ENCODE measurements at regions not wholly inside any gene's neighbourhood (a gene's known extent, or its start where the extent isn't known, plus 50 kb on each side); places are given as distances from the start of the nearest gene placed in this dataset.

GRCh38 chr18:45317948-45318640, 297.2 kb upstream of the SLC14A2 start:
- DNase-seq: no peak

GRCh38 chr18:45320724-45321123, 294.6 kb upstream of the SLC14A2 start:
- H3K27me3 ChIP-seq (ENCODE audit: control insufficient read depth, insufficient read depth, low read length): no peaks in the 10 kb centered on the region
- no peak overlapping the region for H3K4me3 ChIP-seq (ENCODE audit: insufficient read depth, low read depth, low read length)
- DNase-seq: no peak
- H3K36me3 ChIP-seq (replicated peaks; ENCODE audit: control insufficient read depth, insufficient read depth, low read length): no peaks in the 10 kb centered on the region

More at GRCh38 chr18:45317948-45318640, 297.2 kb upstream of the SLC14A2 start:
- Histone ChIP-seq H3K27me3 (ENCODE audit: control insufficient read depth, insufficient read depth, low read length) (no peaks in the 10 kb centered on the region), H3K36me3 (replicated peaks; ENCODE audit: control insufficient read depth, insufficient read depth, low read length) (no peaks in the 10 kb centered on the region), H3K4me3 (ENCODE audit: insufficient read depth, low read depth, low read length) (no peak overlapping the region)

- no peaks in the 10 kb centered on the region for H3K36me3 ChIP-seq (replicated peaks; ENCODE audit: control insufficient read depth, insufficient read depth, low read length)
- DNase-seq: no peak
- no peaks in the 10 kb centered on the region for H3K27me3 ChIP-seq (ENCODE audit: control insufficient read depth, insufficient read depth, low read length)
- H3K4me3 ChIP-seq (ENCODE audit: insufficient read depth, low read depth, low read length): no peak overlapping the region
Observed at GRCh38 chr18:45321520-45321919, 293.8 kb upstream of the SLC14A2 start.

DNA sequence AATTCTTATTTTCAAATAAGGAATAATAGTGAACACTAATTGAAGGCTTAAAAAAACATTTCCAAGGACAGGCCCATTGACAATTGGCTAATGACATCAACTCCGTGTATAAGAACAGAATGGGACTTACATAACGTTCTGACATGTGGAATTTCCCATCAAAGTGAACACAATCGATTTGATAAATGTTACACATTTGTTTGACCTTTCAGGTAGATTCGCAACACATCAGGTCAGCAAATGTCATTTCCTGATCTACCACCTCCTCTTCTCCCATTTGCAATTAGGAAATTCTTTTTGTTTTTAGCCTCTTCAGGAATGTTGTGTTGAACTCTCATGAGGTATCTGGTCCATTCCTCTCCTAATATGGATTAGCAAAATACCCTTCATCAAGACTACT, 292.9 kb upstream of the SLC14A2 start:
- no peak for DNase-seq
- Histone ChIP-seq H3K36me3 (replicated peaks; ENCODE audit: control insufficient read depth, insufficient read depth, low read length) (no peaks in the 10 kb centered on the region), H3K27me3 (ENCODE audit: control insufficient read depth, insufficient read depth, low read length) (no peaks in the 10 kb centered on the region), H3K4me3 (ENCODE audit: insufficient read depth, low read depth, low read length) (no peak overlapping the region)

DNA sequence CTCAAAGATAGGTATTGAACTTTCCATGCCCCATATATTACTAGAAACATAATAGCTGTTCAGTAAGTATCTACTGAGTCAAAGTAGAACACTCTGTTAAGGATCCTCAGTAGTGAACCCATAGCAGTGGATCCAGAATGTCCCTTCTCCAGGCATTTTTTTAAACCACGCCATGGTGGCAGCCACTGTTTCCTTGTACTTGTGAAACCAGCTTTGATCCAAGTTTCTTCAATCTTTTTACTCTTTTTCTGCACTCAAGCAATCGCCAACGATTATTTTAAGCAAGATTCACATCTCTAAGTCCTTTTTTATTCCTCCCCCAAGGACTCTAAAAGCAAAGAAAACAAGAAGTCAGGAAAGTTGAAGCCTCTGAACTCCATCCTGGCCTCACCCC, 291.2 kb upstream of the SLC14A2 start:
- DNase-seq: no peak
- Histone ChIP-seq H3K36me3 (replicated peaks; ENCODE audit: control insufficient read depth, insufficient read depth, low read length) (no peaks in the 10 kb centered on the region), H3K27me3 (ENCODE audit: control insufficient read depth, insufficient read depth, low read length) (no peaks in the 10 kb centered on the region), H3K4me3 (ENCODE audit: insufficient read depth, low read depth, low read length) (no peak overlapping the region)

DNA sequence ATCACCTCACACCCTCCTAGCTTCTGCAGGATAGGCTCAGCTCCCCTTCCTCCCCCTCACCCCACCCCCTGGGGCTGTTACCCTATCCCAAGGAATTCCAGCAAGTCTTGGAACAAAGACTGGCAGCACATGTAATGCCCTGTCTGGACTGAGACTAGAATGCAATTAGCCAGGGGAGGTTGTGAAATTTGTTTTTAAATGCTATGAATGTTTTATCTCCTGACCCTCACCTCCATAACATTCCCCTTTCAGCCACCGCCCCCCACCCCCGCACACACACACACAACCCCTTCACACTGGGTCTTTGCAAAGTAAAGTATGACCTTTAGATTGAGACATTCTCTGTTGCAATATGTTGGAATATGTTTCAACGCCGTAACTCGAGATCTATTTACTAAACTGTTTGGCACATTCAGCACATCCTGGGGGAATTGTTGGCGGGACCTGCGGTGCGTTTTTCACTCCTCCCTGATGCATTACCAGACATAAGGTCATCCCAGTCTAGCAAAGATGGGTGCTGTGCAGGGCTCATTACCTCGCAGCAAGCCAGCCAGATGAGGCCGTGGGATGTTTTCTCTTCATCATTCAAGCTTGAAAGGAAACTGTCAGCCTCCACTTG, 290.7 kb upstream of the SLC14A2 start:
- Histone ChIP-seq H3K4me3 (ENCODE audit: insufficient read depth, low read depth, low read length) (no peak overlapping the region), H3K36me3 (replicated peaks; ENCODE audit: control insufficient read depth, insufficient read depth, low read length) (no peaks in the 10 kb centered on the region)
- peak; percentile 52 for DNase-seq

DNA sequence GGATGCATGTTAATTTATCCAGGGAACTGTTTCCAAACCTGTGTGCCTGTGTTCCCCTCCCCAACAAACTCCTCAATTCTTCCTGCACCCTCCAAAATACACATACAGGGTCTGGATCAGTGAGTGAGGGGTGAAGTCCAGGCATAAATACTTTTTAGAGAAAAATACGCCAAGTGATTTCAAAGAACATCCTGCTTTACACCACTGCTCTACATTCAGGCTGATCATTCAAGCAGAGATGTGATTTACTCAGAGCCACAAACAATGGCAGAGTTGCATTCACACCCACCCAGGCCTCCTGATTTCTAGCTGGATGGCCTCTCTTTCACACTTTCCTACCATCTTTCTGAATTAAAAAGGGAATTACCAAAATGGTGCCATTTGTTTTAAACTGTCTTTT, 289.5 kb upstream of the SLC14A2 start:
- Histone ChIP-seq H3K36me3 (replicated peaks; ENCODE audit: control insufficient read depth, insufficient read depth, low read length) (no peaks in the 10 kb centered on the region), H3K27me3 (ENCODE audit: control insufficient read depth, insufficient read depth, low read length) (no peaks in the 10 kb centered on the region), H3K4me3 (ENCODE audit: insufficient read depth, low read depth, low read length) (no peak overlapping the region)
- no peak for DNase-seq

More for the DNA sequence above, 290.7 kb upstream of the SLC14A2 start:
- H3K27me3 ChIP-seq (ENCODE audit: control insufficient read depth, insufficient read depth, low read length): no peaks in the 10 kb centered on the region

DNA sequence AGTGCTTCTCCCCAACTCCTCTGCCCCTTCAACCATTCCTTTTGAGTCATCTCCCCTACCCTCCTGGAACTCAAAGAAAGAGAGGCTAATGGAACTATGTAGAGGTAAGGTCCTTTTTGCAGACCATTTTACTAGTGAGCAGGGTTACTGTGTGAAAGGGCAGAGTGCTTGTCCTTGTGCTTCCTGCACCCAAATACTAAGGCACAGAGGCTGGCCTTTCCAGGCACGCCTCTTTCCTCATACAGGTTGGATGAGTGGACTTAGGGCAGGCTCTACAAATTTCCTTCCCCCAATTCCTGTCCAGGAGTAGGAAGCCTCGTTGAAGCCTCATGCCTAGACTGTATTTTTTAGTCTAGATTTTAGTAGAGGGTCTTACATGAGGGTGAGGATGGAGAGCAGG, 288.8 kb upstream of the SLC14A2 start:
- no peak for DNase-seq
- no peaks in the 10 kb centered on the region for H3K27me3 ChIP-seq (ENCODE audit: control insufficient read depth, insufficient read depth, low read length)
- H3K4me3 ChIP-seq (ENCODE audit: insufficient read depth, low read depth, low read length): no peak overlapping the region
- H3K36me3 ChIP-seq (replicated peaks; ENCODE audit: control insufficient read depth, insufficient read depth, low read length): no peaks in the 10 kb centered on the region

GRCh38 chr18:45328296-45328695, 287.0 kb upstream of the SLC14A2 start:
- no peak for DNase-seq
- Histone ChIP-seq H3K4me3 (ENCODE audit: insufficient read depth, low read depth, low read length) (no peak overlapping the region), H3K36me3 (replicated peaks; ENCODE audit: control insufficient read depth, insufficient read depth, low read length) (no peaks in the 10 kb centered on the region), H3K27me3 (ENCODE audit: control insufficient read depth, insufficient read depth, low read length) (no peaks in the 10 kb centered on the region)

DNA sequence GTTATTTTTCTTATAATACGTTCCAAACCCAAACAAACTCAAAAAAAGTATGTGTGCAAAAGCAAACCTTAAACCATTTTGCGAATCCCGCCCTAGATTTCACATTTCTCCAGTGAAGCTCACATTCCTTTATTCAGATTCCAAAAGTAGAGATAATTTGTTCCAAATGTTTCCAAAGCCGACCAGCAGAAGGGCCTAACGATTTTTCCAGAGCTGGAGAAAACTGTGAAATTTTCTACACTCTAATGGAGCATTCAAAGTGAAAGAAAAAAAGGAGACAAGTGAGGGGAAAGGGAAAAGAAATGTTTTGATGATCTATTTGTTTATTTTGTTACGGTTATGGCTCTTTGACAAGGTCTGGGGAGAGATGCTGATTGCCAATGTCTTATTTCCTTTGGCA, 286.5 kb upstream of the SLC14A2 start:
- no peaks in the 10 kb centered on the region for H3K36me3 ChIP-seq (replicated peaks; ENCODE audit: control insufficient read depth, insufficient read depth, low read length)
- H3K27me3 ChIP-seq (ENCODE audit: control insufficient read depth, insufficient read depth, low read length): no peaks in the 10 kb centered on the region
- H3K4me3 ChIP-seq (ENCODE audit: insufficient read depth, low read depth, low read length): no peak overlapping the region
- DNase-seq: no peak

DNA sequence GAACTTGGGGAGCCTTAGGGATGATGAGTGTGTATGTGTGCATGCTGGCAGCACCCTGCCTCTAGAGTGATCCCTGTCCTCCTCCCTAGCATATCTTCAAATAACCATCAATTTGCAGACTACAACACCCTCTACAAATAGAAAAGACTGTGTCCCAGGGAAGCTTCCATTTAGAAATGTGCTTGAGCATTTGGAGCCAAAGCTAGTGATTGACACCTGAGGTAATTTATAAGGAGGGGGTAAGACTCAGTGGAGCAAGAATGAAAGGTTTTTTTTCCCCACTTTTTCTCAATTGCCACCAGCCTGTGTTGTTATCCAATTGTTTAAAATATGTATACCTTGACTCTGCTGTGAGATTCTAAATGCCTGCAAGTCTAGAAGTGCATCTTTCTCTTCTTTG, 286.0 kb upstream of the SLC14A2 start:
- DNase-seq: no peak
- H3K27me3 ChIP-seq (ENCODE audit: control insufficient read depth, insufficient read depth, low read length): no peaks in the 10 kb centered on the region
- H3K4me3 ChIP-seq (ENCODE audit: insufficient read depth, low read depth, low read length): no peak overlapping the region
- no peaks in the 10 kb centered on the region for H3K36me3 ChIP-seq (replicated peaks; ENCODE audit: control insufficient read depth, insufficient read depth, low read length)

- no peaks in the 10 kb centered on the region for H3K36me3 ChIP-seq (replicated peaks; ENCODE audit: control insufficient read depth, insufficient read depth, low read length)
- DNase-seq: no peak
- no peak overlapping the region for H3K4me3 ChIP-seq (ENCODE audit: insufficient read depth, low read depth, low read length)
- H3K27me3 ChIP-seq (ENCODE audit: control insufficient read depth, insufficient read depth, low read length): no peaks in the 10 kb centered on the region
Observed at GRCh38 chr18:45330170-45330594, 285.1 kb upstream of the SLC14A2 start.

- H3K36me3 ChIP-seq (replicated peaks; ENCODE audit: control insufficient read depth, insufficient read depth, low read length): no peaks in the 10 kb centered on the region
- no peak for DNase-seq
Observed at GRCh38 chr18:45332871-45333270, 282.4 kb upstream of the SLC14A2 start.

GRCh38 chr18:45334191-45334590, 281.1 kb upstream of the SLC14A2 start:
- H3K27me3 ChIP-seq (ENCODE audit: control insufficient read depth, insufficient read depth, low read length): no peaks in the 10 kb centered on the region
- H3K36me3 ChIP-seq (replicated peaks; ENCODE audit: control insufficient read depth, insufficient read depth, low read length): no peaks in the 10 kb centered on the region
- no peak for DNase-seq
- H3K4me3 ChIP-seq (ENCODE audit: insufficient read depth, low read depth, low read length): no peak overlapping the region

More at GRCh38 chr18:45332871-45333270, 282.4 kb upstream of the SLC14A2 start:
- Histone ChIP-seq H3K27me3 (ENCODE audit: control insufficient read depth, insufficient read depth, low read length) (no peaks in the 10 kb centered on the region), H3K4me3 (ENCODE audit: insufficient read depth, low read depth, low read length) (no peak overlapping the region)

DNA sequence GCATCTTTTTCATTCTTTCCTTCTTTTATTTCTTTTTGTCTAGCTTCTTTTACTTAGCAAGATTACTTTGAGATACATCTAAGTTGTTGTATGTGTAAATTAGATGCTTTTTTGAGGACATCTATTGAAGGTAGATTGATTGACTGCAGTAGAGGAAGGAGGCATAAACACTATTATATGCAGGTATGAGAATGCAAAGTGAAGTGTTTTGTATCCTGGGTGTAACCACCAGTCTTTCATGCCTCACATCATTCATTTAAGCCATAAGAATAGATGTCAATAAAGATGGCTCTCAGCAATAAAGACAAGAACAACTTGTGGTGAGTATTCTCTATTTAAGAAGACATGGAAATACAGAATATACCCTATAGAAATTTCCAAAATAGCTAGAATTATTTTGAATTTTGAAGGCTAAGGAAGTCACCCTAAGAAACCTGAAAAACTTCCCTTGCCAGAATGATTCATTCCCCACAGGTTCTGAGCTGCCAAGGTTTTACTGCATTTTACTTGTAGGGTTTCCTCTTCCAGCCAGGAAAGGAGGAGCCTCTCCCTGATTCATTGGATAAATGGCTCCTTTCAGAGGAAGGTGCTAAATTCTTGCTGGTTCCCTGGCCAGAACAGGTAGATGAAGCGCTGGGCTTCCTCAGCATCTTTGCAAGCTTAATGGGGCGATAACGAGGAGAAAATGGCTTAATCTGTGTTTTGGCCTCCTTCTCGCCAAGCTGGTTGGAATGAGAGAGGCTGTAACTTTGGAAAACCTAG, 279.8 kb upstream of the SLC14A2 start:
- no peaks in the 10 kb centered on the region for H3K36me3 ChIP-seq (replicated peaks; ENCODE audit: control insufficient read depth, insufficient read depth, low read length)
- no peak overlapping the region for H3K4me3 ChIP-seq (ENCODE audit: insufficient read depth, low read depth, low read length)
- H3K27me3 ChIP-seq (ENCODE audit: control insufficient read depth, insufficient read depth, low read length): no peaks in the 10 kb centered on the region
- DNase-seq: no peak

All from H7 (cell line).